ENCODE measurements at regions not wholly inside any gene's neighbourhood (a gene's known extent, or its start where the extent isn't known, plus 50 kb on each side); places are given as distances from the start of the nearest gene placed in this dataset.

GRCh38 chr20:10777710-10778109 is 103.9 kb upstream of the JAG1 start:
- Histone ChIP-seq H3K27ac (no peak overlapping the region), H3K36me3 (no peaks in the 10 kb centered on the region), H3K27me3 (no peaks in the 10 kb centered on the region), H3K4me1 (no peaks in the 10 kb centered on the region), H3K9me3 (no peaks in the 10 kb centered on the region), H3K4me3 (no peak overlapping the region)
- intact Hi-C loops (cut with DNase I): no loop called here
- 73 to 91% (median 82%) methylated on average over 5 to 6 of the region's 6 CpGs for WGBS, 4 donors
- no peak for ATAC-seq
- no peak for DNase-seq
- TF ChIP-seq CTCF (IDR thresholded peaks at IDR 0.05): no peak
- no peak for TF ChIP-seq POLR2A (IDR thresholded peaks at IDR 0.05)

GRCh38 chr20:10779911-10780310 is 106.1 kb upstream of the JAG1 start:
- Histone ChIP-seq H3K9me3 (no peaks in the 10 kb centered on the region), H3K27me3 (no peaks in the 10 kb centered on the region), H3K4me1 (peaks cover 0 to 10% (median 0%) of the 10 kb centered on the region in 12 donors), H3K36me3 (no peaks in the 10 kb centered on the region), H3K4me3 (no peak overlapping the region), H3K27ac (no peak overlapping the region)
- TF ChIP-seq CTCF (IDR thresholded peaks at IDR 0.05) (no peak), POLR2A (IDR thresholded peaks at IDR 0.05) (no peak)
- ATAC-seq (no peak), DNase-seq (no peak)
- WGBS, 4 donors: 33 to 67% (median 38%) methylated on average over 1 of the region's 1 CpG
- intact Hi-C loops (cut with DNase I): no loop called here

GRCh38 chr20:10780901-10781300 is 107.1 kb upstream of the JAG1 start:
- Histone ChIP-seq H3K4me3 (no peak overlapping the region), H3K27ac (no peak overlapping the region), H3K36me3 (no peaks in the 10 kb centered on the region), H3K4me1 (peaks cover 0 to 10% (median 0%) of the 10 kb centered on the region in 12 donors), H3K27me3 (no peaks in the 10 kb centered on the region), H3K9me3 (no peaks in the 10 kb centered on the region)
- intact Hi-C loops (cut with DNase I): no loop called here
- ATAC-seq (no peak), DNase-seq (no peak)
- TF ChIP-seq POLR2A (IDR thresholded peaks at IDR 0.05) (no peak), CTCF (IDR thresholded peaks at IDR 0.05) (no peak)
- WGBS, 4 donors: 63 to 84% (median 76%) methylated on average over 9 of the region's 9 CpGs

- no peaks in the 10 kb centered on the region for H3K9me3 ChIP-seq
- DNase-seq (no peak), ATAC-seq (no peak)
- H3K36me3 ChIP-seq: no peaks in the 10 kb centered on the region
- H3K4me1 ChIP-seq: peaks cover 0 to 10% (median 0%) of the 10 kb centered on the region in 12 donors
- H3K27me3 ChIP-seq: no peaks in the 10 kb centered on the region
- WGBS, 4 donors: 77 to 97% (median 95%) methylated on average over 3 of the region's 3 CpGs
- H3K4me3 ChIP-seq: no peak overlapping the region
- no peak for TF ChIP-seq POLR2A (IDR thresholded peaks at IDR 0.05)
- no peak for TF ChIP-seq CTCF (IDR thresholded peaks at IDR 0.05)
- intact Hi-C loops (cut with DNase I): no loop called here
- H3K27ac ChIP-seq: no peak overlapping the region
Measured at GRCh38 chr20:10781526-10781925, 107.7 kb upstream of the JAG1 start.
